Lower leg skin (tissue), 4 donors: ENCODE measurements at regions not wholly inside any gene's neighbourhood (a gene's known extent, or its start where the extent isn't known, plus 50 kb on each side); places are given as distances from the start of the nearest gene placed in this dataset.

Experiments used
- DNase-seq, 2 donors: peaks; one replicate each; pipeline ENCODE4 v3.0.0-alpha.2; 2019; ENCODE audit warnings: low spot score in 2 of 2
- H3K4me3 ChIP-seq: fragments of 200-600 bp; sonication (generic); 2 replicates; pipeline ENCODE4 v1.5.1; 2017; ENCODE audit warnings: mild to moderate bottlenecking, low read depth; ENCODE audit not compliant: poor library complexity, severe bottlenecking
- POLR2A ChIP-seq, 2 donors: fragments of 450-650 bp; IDR thresholded peaks; one replicate each; pipeline ENCODE4 v1.6.1; 2016 to 2017; ENCODE audit warnings: antibody characterized with exemption in 2 of 2, mild to moderate bottlenecking in 1 of 2, moderate library complexity in 1 of 2
- WGBS, 2 donors: methylation state at CpG; one replicate each; pipeline ENCODE4 v1.1.5; 2018; 5-methylcytosine and 5-hydroxymethylcytosine counted together
- intact Hi-C: fragments of 100-400 bp; cut with DNase I; formaldehyde crosslinking; loops from one replicate; pipeline ENCODE4 v1.15.0; 2023; ENCODE audit warnings: low total_unique reads
- TF ChIP-seq, protein P1 (sequence below), 3 donors: fragments of 450-650 bp; IDR thresholded peaks; one replicate each; pipeline ENCODE4 v1.5.1; 2016; ENCODE audit warnings: antibody characterized with exemption in 3 of 3, mild to moderate bottlenecking in 3 of 3, moderate library complexity in 2 of 3

GRCh38 chrX:69388526-69388925, 115.6 kb upstream of the NALF2 start:
- no peak overlapping the region for H3K4me3 ChIP-seq
- intact Hi-C loops = no loop called here
- WGBS, 2 donors = 14 to 20% methylated on average over 1 to 5 of the region's 5 CpGs
- peak in 1 of 2 donors; percentile 13 for DNase-seq
- TF ChIP-seq POLR2A (IDR thresholded peaks at IDR 0.05) = no peak
- TF ChIP-seq, protein P1, sequence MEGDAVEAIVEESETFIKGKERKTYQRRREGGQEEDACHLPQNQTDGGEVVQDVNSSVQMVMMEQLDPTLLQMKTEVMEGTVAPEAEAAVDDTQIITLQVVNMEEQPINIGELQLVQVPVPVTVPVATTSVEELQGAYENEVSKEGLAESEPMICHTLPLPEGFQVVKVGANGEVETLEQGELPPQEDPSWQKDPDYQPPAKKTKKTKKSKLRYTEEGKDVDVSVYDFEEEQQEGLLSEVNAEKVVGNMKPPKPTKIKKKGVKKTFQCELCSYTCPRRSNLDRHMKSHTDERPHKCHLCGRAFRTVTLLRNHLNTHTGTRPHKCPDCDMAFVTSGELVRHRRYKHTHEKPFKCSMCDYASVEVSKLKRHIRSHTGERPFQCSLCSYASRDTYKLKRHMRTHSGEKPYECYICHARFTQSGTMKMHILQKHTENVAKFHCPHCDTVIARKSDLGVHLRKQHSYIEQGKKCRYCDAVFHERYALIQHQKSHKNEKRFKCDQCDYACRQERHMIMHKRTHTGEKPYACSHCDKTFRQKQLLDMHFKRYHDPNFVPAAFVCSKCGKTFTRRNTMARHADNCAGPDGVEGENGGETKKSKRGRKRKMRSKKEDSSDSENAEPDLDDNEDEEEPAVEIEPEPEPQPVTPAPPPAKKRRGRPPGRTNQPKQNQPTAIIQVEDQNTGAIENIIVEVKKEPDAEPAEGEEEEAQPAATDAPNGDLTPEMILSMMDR (IDR thresholded peaks at IDR 0.05) = no peak

GRCh38 chrX:69387567-69388487, 116.3 kb upstream of the NALF2 start:
- TF ChIP-seq POLR2A (IDR thresholded peaks at IDR 0.05) = no peak
- TF ChIP-seq, protein P1 (IDR thresholded peaks at IDR 0.05) = no peak
- WGBS, 2 donors = 8 to 15% methylated on average over 9 to 13 of the region's 13 CpGs
- no peak overlapping the region for H3K4me3 ChIP-seq
- intact Hi-C loops = no loop called here
- peak in 1 of 2 donors; percentile 13 for DNase-seq

DNA sequence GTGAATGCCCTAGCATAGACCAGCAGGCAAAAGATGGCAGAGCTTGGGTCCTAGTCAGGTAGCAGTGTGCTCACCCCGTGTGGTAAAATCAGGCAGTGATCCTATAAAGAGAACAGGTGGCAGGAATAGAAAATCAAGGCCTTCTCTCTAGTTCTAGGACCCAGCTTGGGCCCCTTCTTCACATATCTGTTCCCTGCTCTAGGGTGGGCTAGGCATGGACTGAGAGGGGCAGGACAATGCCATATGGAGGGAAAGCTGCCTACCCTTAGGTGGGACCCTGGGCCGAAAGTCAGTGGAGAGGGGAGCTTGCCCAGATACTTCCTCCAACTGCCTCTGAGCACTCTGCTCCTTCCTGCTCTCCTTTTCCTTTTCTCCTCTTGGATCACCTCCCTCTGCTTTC, 117.4 kb upstream of the NALF2 start:
- no peak overlapping the region for H3K4me3 ChIP-seq
- intact Hi-C loops = no loop called here
- TF ChIP-seq POLR2A (IDR thresholded peaks at IDR 0.05) = no peak
- TF ChIP-seq, protein P1 (IDR thresholded peaks at IDR 0.05) = no peak
- DNase-seq = no peak
- 55 to 79% methylated on average over 2 of the region's 2 CpGs for WGBS, 2 donors

DNA sequence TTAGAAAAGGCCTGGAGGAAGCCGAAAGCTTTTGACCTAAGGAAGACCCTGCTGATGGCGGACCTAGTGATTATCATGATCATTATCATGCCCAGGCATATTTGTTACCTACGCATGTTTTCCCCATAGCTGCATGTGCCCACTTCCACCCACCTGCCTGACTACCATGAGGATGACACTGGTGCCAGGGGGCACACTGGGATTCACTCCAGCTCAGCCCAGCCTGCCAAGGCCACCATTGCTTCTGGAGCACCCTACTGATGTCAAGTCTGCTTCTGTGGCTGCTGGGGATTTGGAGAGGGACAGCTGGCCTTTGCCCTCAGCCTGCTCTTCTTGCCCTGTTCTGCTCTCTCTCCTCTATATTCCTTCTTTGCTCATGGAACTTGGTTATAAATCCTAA, 124.7 kb upstream of the NALF2 start:
- no peak for DNase-seq
- TF ChIP-seq, protein P1 (IDR thresholded peaks at IDR 0.05) = no peak
- no peak for TF ChIP-seq POLR2A (IDR thresholded peaks at IDR 0.05)
- intact Hi-C loops = no loop called here
- H3K4me3 ChIP-seq = no peak overlapping the region
- WGBS, 2 donors = 79 to 80% methylated on average over 2 to 3 of the region's 3 CpGs

- WGBS, 2 donors = 83 to 92% methylated on average over 1 of the region's 1 CpG
- no peak overlapping the region for H3K4me3 ChIP-seq
- TF ChIP-seq POLR2A (IDR thresholded peaks at IDR 0.05) = no peak
- TF ChIP-seq, protein P1 (IDR thresholded peaks at IDR 0.05) = no peak
- DNase-seq = no peak
- intact Hi-C loops = no loop called here
Observed at GRCh38 chrX:69374569-69374968, 129.6 kb upstream of the NALF2 start.
